Naive thymus-derived CD4-positive, alpha-beta T cell (primary cell): ENCODE measurements at regions not wholly inside any gene's neighbourhood (a gene's known extent, or its start where the extent isn't known, plus 50 kb on each side); places are given as distances from the start of the nearest gene placed in this dataset.
"Not testable (repeated sequence)": the region's sequence is repeated elsewhere in the genome, so short reads cannot be mapped to it uniquely, and the experiment has no call there.

Source experiments
- ATAC-seq: fragments of 150-1000 bp; cut with Tn5 transposase; 2 replicates; pipeline ENCODE4 v1.10.0; 2021; ENCODE audit warnings: mild to moderate bottlenecking, moderate library complexity
- CTCF ChIA-PET: fragments of 350-600 bp; sonication (Branson Sonifier 250); formaldehyde crosslinking; loops from one replicate; lab custom pipeline; 2021; ENCODE audit warnings: antibody characterized with exemption; lab: Charles Lee
- POLR2A ChIA-PET: fragments of 350-600 bp; sonication (Branson Sonifier 250); formaldehyde crosslinking; loops from one replicate; lab custom pipeline; 2021; ENCODE audit warnings: antibody characterized with exemption, inconsistent platforms; lab: Charles Lee
- DNase-seq, 9 donors: peaks; one replicate each; pipeline versions ENCODE4 v3.0.0 to v3.0.0-alpha.2; 2020 to 2022; ENCODE audit warnings: mixed read lengths in 1 of 9
- H3K27ac ChIP-seq: one replicate; pipeline ENCODE4 v1.7.0; 2013; ENCODE audit warnings: mild to moderate bottlenecking, low read depth, low read length, moderate library complexity
- H3K27me3 ChIP-seq, 2 donors: one replicate each; pipeline ENCODE4 v1.7.0; 2013; ENCODE audit warnings: low read length in 2 of 2, mild to moderate bottlenecking in 2 of 2, moderate library complexity in 2 of 2; ENCODE audit not compliant: control insufficient read depth in 2 of 2, insufficient read depth in 2 of 2
- H3K36me3 ChIP-seq, 3 experiments: 1 replicate in 2 of 3; 2 replicates in 1 of 3; pipeline ENCODE4 v1.7.0; 2013; ENCODE audit warnings: low read length in 3 of 3, mild to moderate bottlenecking in 3 of 3, moderate library complexity in 1 of 3; ENCODE audit not compliant: insufficient read depth in 3 of 3, control insufficient read depth in 2 of 3
- H3K4me1 ChIP-seq, 2 donors: one replicate each; pipeline ENCODE4 v1.7.0; 2013; ENCODE audit warnings: low read length in 2 of 2, mild to moderate bottlenecking in 2 of 2, moderate library complexity in 1 of 2; ENCODE audit not compliant: control insufficient read depth in 2 of 2, insufficient read depth in 2 of 2
- H3K4me3 ChIP-seq: 2 replicates; pipeline ENCODE4 v1.7.0; 2013; ENCODE audit warnings: mild to moderate bottlenecking, low read length
- H3K9me3 ChIP-seq, 3 experiments: 1 replicate in 2 of 3; 2 replicates in 1 of 3; pipeline ENCODE4 v1.7.0; 2013; ENCODE audit warnings: low read length in 3 of 3; ENCODE audit not compliant: control insufficient read depth in 2 of 3
- H3K27ac Mint-ChIP-seq, 9 donors: one replicate each; pipeline ENCODE4 v1.8.0; 2020 to 2022; ENCODE audit warnings: mixed read lengths in 9 of 9, mild to moderate bottlenecking in 8 of 9, moderate library complexity in 5 of 9, inconsistent platforms in 2 of 9
- H3K27me3 Mint-ChIP-seq, 5 donors: one replicate each; pipeline ENCODE4 v1.8.0; 2021 to 2022; ENCODE audit warnings: mixed read lengths in 5 of 5, mild to moderate bottlenecking in 1 of 5
- H3K36me3 Mint-ChIP-seq, 5 donors: one replicate each; pipeline ENCODE4 v1.8.0; 2020 to 2022; ENCODE audit warnings: mixed read lengths in 5 of 5, mild to moderate bottlenecking in 3 of 5, inconsistent platforms in 1 of 5
- H3K4me1 Mint-ChIP-seq, 7 donors: one replicate each; pipeline ENCODE4 v1.8.0; 2020 to 2022; ENCODE audit warnings: mixed read lengths in 7 of 7, mild to moderate bottlenecking in 3 of 7, inconsistent platforms in 1 of 7
- H3K4me3 Mint-ChIP-seq, 10 donors: one replicate each; pipeline ENCODE4 v1.8.0; 2020 to 2022; ENCODE audit warnings: mild to moderate bottlenecking in 10 of 10, mixed read lengths in 10 of 10, moderate library complexity in 6 of 10, inconsistent platforms in 2 of 10
- H3K9me3 Mint-ChIP-seq, 11 donors: one replicate each; pipeline ENCODE4 v1.8.0; 2020 to 2022; ENCODE audit warnings: mixed read lengths in 11 of 11, mild to moderate bottlenecking in 4 of 11, inconsistent platforms in 1 of 11, moderate library complexity in 1 of 11
- intact Hi-C, 2 donors: fragments of 100-400 bp; cut with micrococcal nuclease; formaldehyde crosslinking; loops; one replicate each; pipeline ENCODE4 v1.15.1; 2023

DNA sequence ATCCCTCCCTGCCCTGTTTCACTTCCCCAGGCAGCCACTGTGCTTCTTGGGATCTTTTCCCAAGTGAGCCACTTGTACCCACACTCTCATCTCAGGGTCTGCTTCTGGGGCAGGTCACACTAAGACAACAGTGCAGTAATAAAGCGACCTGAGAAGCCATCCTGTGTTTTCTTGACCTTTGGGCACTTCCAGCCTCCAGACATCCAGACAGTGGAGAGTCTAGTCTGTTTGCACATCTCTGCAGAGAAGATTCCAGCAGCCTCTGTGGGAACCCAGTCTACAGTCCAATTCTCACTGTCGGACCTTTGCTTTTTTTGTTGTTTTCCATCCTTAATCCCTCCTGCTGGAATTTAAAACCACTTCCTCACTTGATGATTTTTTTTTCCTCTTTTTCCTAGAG lies 50.3 kb upstream of the ATP6AP2 start:
- H3K4me1 ChIP-seq: no peaks in the 10 kb centered on the region
- Mint-ChIP-seq H3K9me3 (peaks cover 0 to 1% (median 0%) of the 10 kb centered on the region in 11 donors), H3K4me1 (no peaks in the 10 kb centered on the region), H3K36me3 (no peaks in the 10 kb centered on the region), H3K27ac (no peak overlapping the region), H3K27me3 (peaks cover 0 to 3% (median 0%) of the 10 kb centered on the region in 5 donors), H3K4me3 (no peak overlapping the region)
- no peak for ATAC-seq
- no peak for DNase-seq
- no peaks in the 10 kb centered on the region for H3K27me3 ChIP-seq
- CTCF ChIA-PET: interaction anchor here (1.2 kb wide), 1 partner anchor 14 kb away, joined by 3 read pairs; no protein-coding TSS in a partner anchor
- no peak overlapping the region for H3K4me3 ChIP-seq
- H3K36me3 ChIP-seq: no peaks in the 10 kb centered on the region
- intact Hi-C loops: no loop called here
- no peak overlapping the region for H3K27ac ChIP-seq
- POLR2A ChIA-PET: no interaction called here
- no peaks in the 10 kb centered on the region for H3K9me3 ChIP-seq

DNA sequence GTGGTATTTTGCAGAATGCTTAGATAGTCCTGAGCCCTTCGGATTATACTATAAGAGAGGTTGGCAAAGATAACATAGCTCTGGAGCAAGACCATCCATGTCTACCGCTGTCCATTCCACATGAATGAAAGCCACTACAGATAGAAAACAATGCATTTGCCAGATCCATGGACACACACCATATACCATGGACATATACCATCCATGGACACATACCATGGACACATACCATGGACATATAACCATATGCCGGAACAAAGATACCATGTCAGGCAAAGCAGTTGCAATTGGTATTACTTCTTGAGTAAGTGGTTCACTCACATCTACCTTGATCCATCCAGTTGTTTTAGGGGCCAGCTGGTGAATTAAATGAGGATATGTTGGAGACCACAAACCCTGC lies 53.2 kb upstream of the ATP6AP2 start:
- H3K27me3 ChIP-seq: no peaks in the 10 kb centered on the region
- H3K9me3 ChIP-seq: no peaks in the 10 kb centered on the region
- H3K27ac ChIP-seq: no peak overlapping the region
- no peak overlapping the region for H3K4me3 ChIP-seq
- ChIA-PET POLR2A (no interaction called here), CTCF (no interaction called here)
- DNase-seq (no peak), ATAC-seq (no peak)
- Mint-ChIP-seq H3K4me1 (no peaks in the 10 kb centered on the region), H3K27ac (no peak overlapping the region), H3K27me3 (peaks cover 0 to 3% (median 0%) of the 10 kb centered on the region in 5 donors), H3K4me3 (no peak overlapping the region), H3K36me3 (no peaks in the 10 kb centered on the region), H3K9me3 (peaks cover 0 to 1% (median 0%) of the 10 kb centered on the region in 11 donors)
- intact Hi-C loops: no loop called here
- H3K4me1 ChIP-seq: no peaks in the 10 kb centered on the region
- no peaks in the 10 kb centered on the region for H3K36me3 ChIP-seq

DNA sequence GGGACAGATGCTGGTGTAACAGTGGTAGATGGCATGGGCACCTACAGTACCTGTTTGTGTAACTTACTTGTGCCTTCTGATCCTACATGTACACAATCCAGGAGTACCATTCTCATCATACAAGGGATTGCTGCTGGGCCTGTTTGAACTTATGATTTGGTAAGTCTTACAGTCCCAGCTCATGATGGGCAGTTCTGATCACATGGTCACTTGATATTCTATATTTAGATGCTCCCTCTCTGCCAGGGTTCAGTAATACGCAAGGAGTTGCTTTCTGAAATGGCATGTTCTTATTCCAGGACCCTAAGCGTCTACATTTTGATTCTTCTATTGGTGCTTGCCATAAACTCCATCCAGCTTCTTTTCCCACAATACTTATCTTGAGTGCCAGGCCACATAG lies 54.4 kb upstream of the ATP6AP2 start:
- no peak overlapping the region for H3K27ac ChIP-seq
- H3K9me3 Mint-ChIP-seq: peaks cover 0 to 1% (median 0%) of the 10 kb centered on the region in 11 donors
- DNase-seq (no peak), ATAC-seq (no peak)
- H3K9me3 ChIP-seq: no peaks in the 10 kb centered on the region
- H3K4me3 ChIP-seq: no peak overlapping the region
- H3K36me3 ChIP-seq: no peaks in the 10 kb centered on the region
- H3K4me1 Mint-ChIP-seq: no peaks in the 10 kb centered on the region
- H3K27me3 Mint-ChIP-seq: peaks cover 0 to 3% (median 0%) of the 10 kb centered on the region in 5 donors
- intact Hi-C loops: no loop called here
- ChIA-PET POLR2A (no interaction called here), CTCF (no interaction called here)
- H3K4me3 Mint-ChIP-seq: no peak overlapping the region
- H3K27me3 ChIP-seq: no peaks in the 10 kb centered on the region
- no peaks in the 10 kb centered on the region for H3K4me1 ChIP-seq
- H3K27ac Mint-ChIP-seq: no peak overlapping the region
- no peaks in the 10 kb centered on the region for H3K36me3 Mint-ChIP-seq

DNA sequence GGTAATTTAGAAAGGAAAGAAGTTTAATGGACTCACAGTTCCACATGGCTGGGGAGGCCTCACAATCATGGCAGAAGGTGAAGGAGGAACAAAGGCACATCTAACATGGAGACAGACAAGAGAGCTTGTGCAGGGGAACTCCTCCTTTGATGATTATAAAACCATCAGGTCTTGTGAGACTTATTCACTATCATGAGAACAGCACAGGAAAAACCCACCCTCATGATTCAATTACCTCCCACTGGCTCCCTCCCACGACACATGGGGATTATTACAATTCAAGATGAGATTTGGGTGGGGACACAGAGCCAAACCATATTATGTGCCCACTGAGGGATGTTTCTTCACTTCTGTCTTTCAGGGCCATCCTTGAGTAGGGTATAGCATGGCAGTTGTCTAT lies 54.9 kb upstream of the ATP6AP2 start:
- H3K27ac ChIP-seq, ATAC-seq, POLR2A ChIA-PET, intact Hi-C loops, DNase-seq, H3K4me1 Mint-ChIP-seq, H3K9me3 Mint-ChIP-seq, CTCF ChIA-PET, H3K27me3 ChIP-seq, H3K36me3 Mint-ChIP-seq, H3K4me1 ChIP-seq, H3K4me3 ChIP-seq, H3K27ac Mint-ChIP-seq, H3K27me3 Mint-ChIP-seq, H3K9me3 ChIP-seq, H3K36me3 ChIP-seq, H3K4me3 Mint-ChIP-seq: not testable (repeated sequence)

DNA sequence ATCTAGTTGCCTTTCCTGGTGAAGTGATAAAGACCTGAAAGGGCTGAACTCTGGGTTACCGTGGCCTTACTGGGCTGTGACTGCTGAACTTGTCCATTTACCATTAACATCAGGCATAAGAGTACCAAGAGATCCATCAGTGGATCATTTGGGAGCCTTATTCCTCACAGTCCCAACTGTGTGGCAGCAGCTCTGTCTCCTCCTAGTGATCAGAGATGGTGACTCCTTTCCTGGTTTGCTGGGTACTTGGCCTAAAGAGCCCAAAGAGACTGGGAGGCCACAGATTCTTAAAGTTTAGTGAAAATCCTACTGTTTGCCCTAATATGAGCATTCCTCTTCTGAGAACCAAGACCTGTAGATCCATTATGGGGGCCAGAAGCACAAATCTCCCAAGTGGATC lies 56.3 kb upstream of the ATP6AP2 start:
- Mint-ChIP-seq H3K9me3 (peaks cover 0 to 3% (median 0%) of the 10 kb centered on the region in 11 donors), H3K27me3 (peaks cover 0 to 3% (median 0%) of the 10 kb centered on the region in 5 donors), H3K4me1 (no peaks in the 10 kb centered on the region), H3K27ac (no peak overlapping the region), H3K36me3 (no peaks in the 10 kb centered on the region), H3K4me3 (peak overlapping the region in 1 of 10 donors; percentile 26)
- H3K27ac ChIP-seq: no peak overlapping the region
- DNase-seq (no peak), ATAC-seq (no peak)
- H3K27me3 ChIP-seq: no peaks in the 10 kb centered on the region
- no peak overlapping the region for H3K4me3 ChIP-seq
- intact Hi-C loops: no loop called here
- H3K4me1 ChIP-seq: no peaks in the 10 kb centered on the region
- ChIA-PET POLR2A (interaction anchor here (0.6 kb wide), 1 partner anchor 52 kb away, joined by 3 read pairs; no protein-coding TSS in a partner anchor), CTCF (no interaction called here)
- no peaks in the 10 kb centered on the region for H3K36me3 ChIP-seq
- H3K9me3 ChIP-seq: no peaks in the 10 kb centered on the region

DNA sequence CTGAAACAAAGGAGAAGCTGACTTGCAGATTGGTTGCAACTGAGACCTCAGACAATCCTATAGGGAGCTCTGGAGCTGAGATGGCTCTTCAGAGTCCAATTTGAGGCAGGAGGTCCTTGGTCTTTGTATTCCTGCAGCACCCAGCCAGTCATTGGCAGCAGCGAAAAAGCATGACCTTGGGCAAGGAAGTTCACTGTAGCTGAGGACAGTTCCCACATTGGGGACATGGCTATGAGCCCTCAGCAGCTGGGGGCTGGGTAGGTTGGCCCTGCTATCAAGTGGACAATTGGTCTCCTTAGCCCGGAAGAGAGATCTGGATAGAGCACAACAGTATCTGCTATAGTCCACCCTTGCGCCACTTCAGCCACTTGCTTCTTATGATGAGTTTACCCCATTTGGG lies 56.9 kb upstream of the ATP6AP2 start:
- Histone ChIP-seq H3K4me3 (no peak overlapping the region), H3K9me3 (no peaks in the 10 kb centered on the region), H3K27ac (no peak overlapping the region), H3K27me3 (no peaks in the 10 kb centered on the region), H3K4me1 (no peaks in the 10 kb centered on the region), H3K36me3 (no peaks in the 10 kb centered on the region)
- intact Hi-C loops: no loop called here
- Mint-ChIP-seq H3K4me1 (no peaks in the 10 kb centered on the region), H3K36me3 (no peaks in the 10 kb centered on the region), H3K4me3 (no peak overlapping the region), H3K27me3 (peaks cover 0 to 3% (median 0%) of the 10 kb centered on the region in 5 donors), H3K9me3 (peaks cover 0 to 3% (median 0%) of the 10 kb centered on the region in 11 donors), H3K27ac (no peak overlapping the region)
- POLR2A ChIA-PET: no interaction called here
- CTCF ChIA-PET: no interaction called here
- ATAC-seq: no peak
- no peak for DNase-seq

DNA sequence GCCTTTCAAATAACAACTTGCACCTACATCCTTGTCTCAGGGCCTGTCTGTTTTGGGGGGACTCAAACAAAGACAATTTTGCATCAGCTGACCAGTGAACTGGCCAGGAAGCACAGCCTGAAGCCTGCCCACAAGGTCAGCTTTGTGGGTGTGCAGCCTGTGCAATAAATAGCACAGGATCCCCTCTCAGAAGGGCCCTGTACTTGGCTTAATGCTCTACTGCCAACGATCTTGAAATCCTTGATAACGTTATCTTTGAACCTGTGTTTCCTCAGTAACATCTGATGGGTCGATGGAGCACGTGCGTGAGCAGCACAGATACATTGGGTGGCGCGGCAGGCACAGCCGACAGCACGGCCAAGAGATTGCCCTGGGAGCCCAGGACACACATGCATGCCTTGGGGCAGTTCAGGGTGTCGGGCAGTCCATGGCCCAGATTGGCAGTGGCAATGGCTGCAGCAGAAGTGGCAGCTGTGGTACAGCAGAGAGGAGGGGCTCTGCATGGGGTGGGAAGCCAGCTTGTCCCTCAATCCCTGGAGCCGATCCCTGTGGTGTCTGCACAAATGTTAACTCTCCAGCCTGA lies 58.8 kb upstream of the ATP6AP2 start:
- no peaks in the 10 kb centered on the region for H3K27me3 ChIP-seq
- no peak for DNase-seq
- Mint-ChIP-seq H3K27ac (no peak overlapping the region), H3K4me3 (no peak overlapping the region), H3K27me3 (peaks cover 0 to 3% (median 0%) of the 10 kb centered on the region in 5 donors), H3K36me3 (no peaks in the 10 kb centered on the region), H3K4me1 (no peaks in the 10 kb centered on the region), H3K9me3 (peaks cover 0 to 1% (median 0%) of the 10 kb centered on the region in 11 donors)
- ATAC-seq: no peak
- no peak overlapping the region for H3K4me3 ChIP-seq
- CTCF ChIA-PET: no interaction called here
- POLR2A ChIA-PET: no interaction called here
- H3K27ac ChIP-seq: no peak overlapping the region
- H3K36me3 ChIP-seq: no peaks in the 10 kb centered on the region
- intact Hi-C loops: no loop called here
- no peaks in the 10 kb centered on the region for H3K4me1 ChIP-seq
- no peaks in the 10 kb centered on the region for H3K9me3 ChIP-seq
